ENCODE measurements at regions not wholly inside any gene's neighbourhood (a gene's known extent, or its start where the extent isn't known, plus 50 kb on each side); places are given as distances from the start of the nearest gene placed in this dataset.

GRCh38 chr12:41924111-41924510 is 220.6 kb downstream of the GXYLT1 start:
- TF ChIP-seq GATA2 (IDR thresholded peaks at IDR 0.05; ENCODE audit: low read depth, low read length): no peak

DNA sequence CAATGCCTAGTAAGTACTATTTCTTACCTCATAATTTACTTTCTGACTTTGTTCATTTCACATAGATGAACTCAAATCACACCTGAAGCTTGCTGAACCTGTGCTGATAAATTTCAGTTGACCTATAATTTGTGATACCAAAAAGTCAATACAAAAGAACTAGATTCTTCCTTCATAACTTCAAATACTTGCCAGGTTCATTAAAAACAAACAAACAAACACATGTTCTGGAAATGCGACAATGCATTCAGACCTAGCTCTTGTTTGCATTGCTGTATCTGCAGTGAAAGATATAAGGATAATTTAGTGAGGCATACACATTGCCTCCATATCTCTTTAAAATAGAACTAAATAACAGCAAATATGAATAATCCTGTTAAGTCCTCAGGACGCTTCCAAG is 221.3 kb downstream of the GXYLT1 start:
- no peak for TF ChIP-seq GATA2 (IDR thresholded peaks at IDR 0.05; ENCODE audit: low read depth, low read length)
- TF ChIP-seq GATA3 (IDR thresholded peaks at IDR 0.05; ENCODE audit: low read depth, low read length): no peak

GRCh38 chr12:41920355-41920754 is 224.3 kb downstream of the GXYLT1 start:
- TF ChIP-seq GATA2 (IDR thresholded peaks at IDR 0.05; ENCODE audit: low read depth, low read length): no peak

DNA sequence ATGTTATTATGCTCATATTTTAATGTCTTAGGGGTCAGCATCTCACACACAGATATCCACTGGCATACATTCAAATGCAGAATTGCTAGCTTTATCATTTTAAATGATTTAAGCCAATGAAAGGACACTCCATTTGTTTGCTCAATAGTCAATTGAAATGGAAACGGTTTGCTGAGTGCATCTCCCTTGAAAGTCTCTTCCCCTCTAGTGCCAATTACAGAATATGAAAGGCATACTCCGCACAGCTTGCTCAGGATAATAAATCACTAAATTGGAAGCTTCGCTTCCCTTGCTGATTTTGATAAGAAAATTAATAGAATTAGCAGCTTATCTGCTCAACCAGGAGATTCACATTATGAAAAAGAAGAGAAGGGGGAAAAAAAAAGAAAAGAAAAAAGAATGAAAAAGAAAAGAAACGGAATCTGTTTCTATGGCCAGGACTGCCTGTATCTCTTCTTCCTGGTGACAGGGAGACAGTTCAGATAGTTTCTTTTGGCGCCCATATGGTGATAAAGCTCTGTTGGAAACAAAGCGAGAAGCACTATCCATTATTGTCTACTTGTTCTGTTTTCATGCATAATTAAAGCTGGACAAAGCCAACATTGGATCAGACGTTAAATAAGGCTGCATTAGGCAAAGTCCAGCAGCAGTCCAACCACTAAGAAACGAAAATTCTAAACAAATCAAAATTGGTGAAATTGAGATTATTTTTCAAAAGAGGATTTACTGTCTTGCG is 225.0 kb downstream of the GXYLT1 start:
- TF ChIP-seq GATA2 (IDR thresholded peaks at IDR 0.05; ENCODE audit: low read depth, low read length) (peak; percentile 58), GATA3 (IDR thresholded peaks at IDR 0.05; ENCODE audit: low read depth, low read length) (peak; percentile 38)

GRCh38 chr12:41919048-41919447 is 225.6 kb downstream of the GXYLT1 start:
- TF ChIP-seq GATA3 (IDR thresholded peaks at IDR 0.05; ENCODE audit: low read depth, low read length) (no peak), GATA2 (IDR thresholded peaks at IDR 0.05; ENCODE audit: low read depth, low read length) (no peak)

DNA sequence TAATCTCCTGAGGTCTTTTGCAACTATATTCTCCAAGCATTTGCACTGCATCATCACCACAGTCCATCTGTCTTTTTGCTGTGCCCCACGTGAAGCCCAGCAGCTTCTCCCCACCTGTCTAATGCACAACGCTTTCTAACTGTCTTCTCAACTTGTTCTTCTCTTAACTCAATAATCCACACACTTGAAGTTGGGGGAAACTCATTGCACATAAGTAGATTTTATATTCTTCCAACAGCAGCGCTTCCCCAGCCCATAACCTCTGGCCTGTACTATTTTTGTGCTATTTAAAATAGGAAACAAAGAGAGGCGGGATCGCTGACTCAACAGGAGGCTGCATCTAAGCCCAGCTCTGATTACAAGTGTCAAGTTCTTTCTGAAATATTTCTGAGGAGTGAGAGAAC is 226.7 kb downstream of the GXYLT1 start:
- no peak for TF ChIP-seq GATA2 (IDR thresholded peaks at IDR 0.05; ENCODE audit: low read depth, low read length)
- TF ChIP-seq GATA3 (IDR thresholded peaks at IDR 0.05; ENCODE audit: low read depth, low read length): no peak

DNA sequence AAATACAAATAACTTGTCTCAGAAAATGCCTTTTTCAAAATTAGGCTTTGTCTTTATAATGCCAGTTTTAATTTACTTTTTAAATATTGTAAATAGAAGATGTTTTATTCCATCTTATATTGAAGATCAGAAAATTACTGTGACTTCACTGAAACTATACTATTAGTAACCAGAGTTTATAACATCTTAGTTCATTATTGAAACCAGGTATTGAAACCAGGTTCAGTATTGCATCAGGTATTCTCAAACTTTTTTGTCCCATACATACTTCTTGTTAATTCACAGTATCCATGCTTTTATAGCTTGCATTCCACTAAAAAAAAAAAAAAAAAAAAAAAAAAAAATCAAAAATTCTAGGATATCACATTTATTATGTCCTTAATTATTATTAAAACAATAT is 227.5 kb downstream of the GXYLT1 start:
- TF ChIP-seq GATA3 (IDR thresholded peaks at IDR 0.05; ENCODE audit: low read depth, low read length) (no peak), GATA2 (IDR thresholded peaks at IDR 0.05; ENCODE audit: low read depth, low read length) (no peak)

DNA sequence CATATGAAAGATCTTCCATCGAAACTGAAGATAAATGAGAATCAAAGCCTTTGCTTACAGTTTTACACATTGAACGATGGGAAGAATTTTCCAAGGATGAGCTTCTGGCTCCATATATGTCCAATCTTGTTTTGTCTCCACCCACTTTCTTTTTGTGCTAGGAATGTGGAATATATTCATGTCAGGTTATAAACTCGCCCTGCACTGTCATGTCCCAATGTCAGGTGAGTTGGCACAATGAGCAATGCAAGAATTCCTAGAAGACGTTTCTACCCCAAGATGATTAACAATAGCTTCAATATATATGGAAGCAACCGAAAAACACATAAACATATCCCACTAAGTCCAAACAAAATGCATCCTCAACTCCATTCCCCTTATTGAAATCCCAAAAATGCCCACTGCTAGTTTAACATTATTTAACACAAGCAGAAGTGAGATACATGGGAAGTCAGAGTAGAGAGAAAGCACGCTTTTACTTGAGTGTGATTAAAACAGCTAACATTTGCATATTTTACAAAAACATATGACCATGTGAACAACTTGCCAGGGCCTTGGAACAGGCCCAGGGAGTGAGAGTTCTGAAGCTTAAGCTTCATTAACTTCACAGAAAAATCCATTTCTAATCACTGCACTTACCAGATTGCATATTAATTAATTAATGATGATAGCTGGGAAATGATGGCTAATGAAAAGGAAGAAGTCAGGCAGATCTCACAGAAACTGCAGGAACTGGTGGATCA is 233.9 kb downstream of the GXYLT1 start:
- no peak for TF ChIP-seq GATA2 (IDR thresholded peaks at IDR 0.05; ENCODE audit: low read depth, low read length)
- TF ChIP-seq GATA3 (IDR thresholded peaks at IDR 0.05; ENCODE audit: low read depth, low read length): no peak

DNA sequence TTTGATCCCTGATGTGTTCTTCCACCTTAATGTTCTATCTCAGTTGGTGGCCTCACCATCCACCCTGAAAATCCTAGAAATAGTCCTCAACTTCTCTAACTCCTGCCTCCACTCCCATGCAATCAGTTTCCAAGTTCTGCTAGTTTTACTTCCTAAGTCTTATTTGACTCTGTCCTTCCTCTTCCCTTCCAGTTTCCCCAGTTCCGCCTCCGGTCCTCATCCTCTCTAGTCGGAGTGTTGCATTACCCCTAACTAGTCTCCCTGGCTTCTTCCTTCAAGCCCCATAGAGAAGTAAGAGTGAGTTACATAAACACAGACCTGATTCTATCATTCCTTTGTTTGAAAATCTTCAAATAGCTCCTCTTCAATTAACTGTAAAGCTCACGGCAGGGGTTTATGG is 236.5 kb downstream of the GXYLT1 start:
- TF ChIP-seq GATA3 (IDR thresholded peaks at IDR 0.05; ENCODE audit: low read depth, low read length) (no peak), GATA2 (IDR thresholded peaks at IDR 0.05; ENCODE audit: low read depth, low read length) (no peak)

GRCh38 chr12:41907550-41907949 is 237.1 kb downstream of the GXYLT1 start:
- TF ChIP-seq GATA2 (IDR thresholded peaks at IDR 0.05; ENCODE audit: low read depth, low read length): no peak
- no peak for TF ChIP-seq GATA3 (IDR thresholded peaks at IDR 0.05; ENCODE audit: low read depth, low read length)

DNA sequence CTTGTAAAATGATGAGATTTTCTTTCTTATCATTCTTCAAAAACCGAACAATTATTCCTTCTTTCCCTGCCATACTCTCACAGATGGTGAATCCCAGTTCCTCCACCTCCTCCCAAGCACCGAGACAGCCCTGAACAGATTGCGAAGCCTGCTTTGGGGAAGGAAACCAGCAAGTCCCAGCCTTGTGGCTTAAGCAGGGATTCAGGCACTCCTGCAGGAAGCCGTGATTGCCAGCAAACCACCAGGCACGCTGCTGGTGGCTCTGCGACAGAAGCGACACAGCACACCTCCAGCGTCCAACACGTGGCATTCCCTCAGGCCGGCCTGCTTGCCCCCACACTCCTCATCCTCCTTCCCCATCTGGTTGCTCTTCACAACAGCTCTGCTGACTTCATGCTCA is 237.7 kb downstream of the GXYLT1 start:
- TF ChIP-seq GATA3 (IDR thresholded peaks at IDR 0.05; ENCODE audit: low read depth, low read length): no peak
- TF ChIP-seq GATA2 (IDR thresholded peaks at IDR 0.05; ENCODE audit: low read depth, low read length): no peak

GRCh38 chr12:41905759-41906297 is 238.8 kb downstream of the GXYLT1 start:
- no peak for TF ChIP-seq GATA2 (IDR thresholded peaks at IDR 0.05; ENCODE audit: low read depth, low read length)
- no peak for TF ChIP-seq GATA3 (IDR thresholded peaks at IDR 0.05; ENCODE audit: low read depth, low read length)

DNA sequence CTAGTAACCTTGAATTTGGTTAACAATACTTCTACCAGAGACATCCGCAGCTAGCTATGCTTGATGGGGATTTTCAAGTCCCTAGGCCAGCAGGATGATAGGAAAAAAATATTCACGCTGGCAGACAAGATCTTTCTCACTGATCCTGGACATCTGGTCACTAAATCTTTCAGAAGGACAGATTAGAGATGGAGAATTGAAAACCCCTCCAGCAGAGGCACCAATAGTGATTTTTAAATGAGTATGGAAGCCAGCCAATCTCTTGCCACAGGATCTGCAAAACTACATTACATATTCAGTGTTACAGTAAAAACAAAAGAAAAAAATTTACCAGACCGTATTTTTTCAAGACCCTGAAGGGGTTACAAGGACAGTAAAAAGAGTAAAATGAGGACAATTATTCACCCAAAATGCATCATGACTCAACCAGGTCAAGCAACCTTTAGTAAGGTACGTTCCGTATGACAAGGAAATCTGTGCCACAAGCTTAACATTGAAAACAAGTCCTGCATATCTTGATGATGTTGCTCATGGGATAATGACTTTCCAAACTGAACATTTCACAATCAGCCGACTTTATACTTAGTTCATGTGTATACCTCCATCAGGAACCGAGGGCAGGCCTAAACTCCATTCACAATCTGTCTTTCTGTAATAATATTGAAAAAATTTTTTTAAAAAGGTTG is 239.5 kb downstream of the GXYLT1 start:
- TF ChIP-seq GATA3 (IDR thresholded peaks at IDR 0.05; ENCODE audit: low read depth, low read length): 0 out of 2 replicates have a peak, but pooled peaks have one; percentile 23
- TF ChIP-seq GATA2 (IDR thresholded peaks at IDR 0.05; ENCODE audit: low read depth, low read length): peak; percentile 56

DNA sequence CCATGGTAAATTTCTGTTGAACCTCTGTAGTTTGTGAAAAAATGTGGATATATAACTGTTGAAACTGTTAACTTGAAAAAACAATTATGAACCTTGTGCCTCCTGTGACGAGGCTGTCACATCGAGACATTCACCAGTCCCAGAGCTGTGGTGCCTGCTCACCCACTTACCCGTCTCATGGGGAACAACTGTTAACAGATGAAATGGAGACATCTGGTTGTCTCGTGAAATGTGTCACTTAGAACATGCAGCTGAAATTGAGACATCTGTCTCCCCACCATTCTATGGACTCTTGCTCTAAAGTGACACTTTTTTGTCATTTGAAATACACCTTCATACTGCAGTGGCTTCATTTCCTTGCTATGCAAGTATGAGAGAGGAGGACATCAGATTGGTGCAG is 240.6 kb downstream of the GXYLT1 start:
- TF ChIP-seq GATA2 (IDR thresholded peaks at IDR 0.05; ENCODE audit: low read depth, low read length) (no peak), GATA3 (IDR thresholded peaks at IDR 0.05; ENCODE audit: low read depth, low read length) (no peak)
